ENCODE measurements at regions not wholly inside any gene's neighbourhood (a gene's known extent, or its start where the extent isn't known, plus 50 kb on each side); places are given as distances from the start of the nearest gene placed in this dataset.

- POLR2A ChIA-PET: no interaction called here
- no peak overlapping the region for H3K4me3 ChIP-seq (ENCODE audit: control extremely low read depth in 1 of 5, extremely low read depth in 1 of 5, insufficient read depth in 1 of 5, low read depth in 2 of 5, low read length in 4 of 5)
- no peaks in the 10 kb centered on the region for H3K36me3 ChIP-seq (replicated peaks in 1 of 2; ENCODE audit: control extremely low read depth in 1 of 2, control insufficient read depth in 1 of 2, extremely low read depth in 1 of 2, insufficient read depth in 2 of 2, low read length in 1 of 2)
- intact Hi-C loops (cut with micrococcal nuclease): no loop called here
- no peak overlapping the region for H2AFZ ChIP-seq (ENCODE audit: insufficient read depth, low read depth, low read length, poor library complexity, severe bottlenecking)
- no peak for ATAC-seq (ENCODE audit: low read depth)
- no peaks in the 10 kb centered on the region for H3K4me1 ChIP-seq (ENCODE audit: control insufficient read depth in 2 of 2, insufficient read depth in 2 of 2, low read length in 2 of 2)
- H3K9ac ChIP-seq (ENCODE audit: low read length): no peak overlapping the region
- no peak overlapping the region for H3K4me3 Mint-ChIP-seq
- no peak overlapping the region for H3K27ac ChIP-seq (ENCODE audit: low read length in 2 of 2)
- no peaks in the 10 kb centered on the region for H3K9me3 ChIP-seq (ENCODE audit: control extremely low read depth in 1 of 3, control insufficient read depth in 2 of 3, insufficient read depth in 1 of 3, low read length in 2 of 3)
- H3K79me2 ChIP-seq (ENCODE audit: control insufficient read depth, insufficient read depth, low read length): no peaks in the 10 kb centered on the region
- no CpG with 5 or more reads among the region's 2 CpGs for WGBS (ENCODE audit: insufficient coverage)
- H3K4me1 Mint-ChIP-seq: no peaks in the 10 kb centered on the region
- H3K9me3 Mint-ChIP-seq (ENCODE audit: insufficient read depth): no peaks in the 10 kb centered on the region
- CTCF ChIA-PET: no interaction called here
- peaks cover 3% of the 10 kb centered on the region for H3K27me3 Mint-ChIP-seq
- no peak for DNase-seq
- no peak overlapping the region for H3K4me2 ChIP-seq (replicated peaks; ENCODE audit: low read depth, low read length, poor library complexity, severe bottlenecking)
- TF ChIP-seq CTCF (IDR thresholded peaks at IDR 0.05): no peak
- TF ChIP-seq EZH2 (IDR thresholded peaks at IDR 0.05; ENCODE audit: borderline replicate concordance, insufficient read depth, low read depth, low read length, poor library complexity, severe bottlenecking): no peak
- H3K27me3 ChIP-seq (replicated peaks in 1 of 4; ENCODE audit: control extremely low read depth in 1 of 4, control insufficient read depth in 3 of 4, insufficient read depth in 4 of 4, low read length in 3 of 4): no peaks in the 10 kb centered on the region
- H3K27ac Mint-ChIP-seq: no peak overlapping the region
- H4K20me1 ChIP-seq (ENCODE audit: control insufficient read depth, insufficient read depth, low read length, poor library complexity, severe bottlenecking): no peaks in the 10 kb centered on the region
Observed at GRCh38 chr10:44684661-44685060, 226.5 kb upstream of the TMEM72 start.

GRCh38 chr10:44685220-44685619, 225.9 kb upstream of the TMEM72 start:
- H3K27me3 ChIP-seq (replicated peaks in 1 of 4; ENCODE audit: control extremely low read depth in 1 of 4, control insufficient read depth in 3 of 4, insufficient read depth in 4 of 4, low read length in 3 of 4): no peaks in the 10 kb centered on the region
- no peak overlapping the region for H2AFZ ChIP-seq (ENCODE audit: insufficient read depth, low read depth, low read length, poor library complexity, severe bottlenecking)
- H3K36me3 ChIP-seq (replicated peaks in 1 of 2; ENCODE audit: control extremely low read depth in 1 of 2, control insufficient read depth in 1 of 2, extremely low read depth in 1 of 2, insufficient read depth in 2 of 2, low read length in 1 of 2): no peaks in the 10 kb centered on the region
- H3K4me3 ChIP-seq (ENCODE audit: control extremely low read depth in 1 of 5, extremely low read depth in 1 of 5, insufficient read depth in 1 of 5, low read depth in 2 of 5, low read length in 4 of 5): no peak overlapping the region
- TF ChIP-seq CTCF (IDR thresholded peaks at IDR 0.05) (no peak), EZH2 (IDR thresholded peaks at IDR 0.05; ENCODE audit: borderline replicate concordance, insufficient read depth, low read depth, low read length, poor library complexity, severe bottlenecking) (no peak)
- CTCF ChIA-PET: no interaction called here
- H3K27ac Mint-ChIP-seq: no peak overlapping the region
- H4K20me1 ChIP-seq (ENCODE audit: control insufficient read depth, insufficient read depth, low read length, poor library complexity, severe bottlenecking): no peaks in the 10 kb centered on the region
- no peak overlapping the region for H3K4me3 Mint-ChIP-seq
- H3K9ac ChIP-seq (ENCODE audit: low read length): no peak overlapping the region
- POLR2A ChIA-PET: no interaction called here
- no peak overlapping the region for H3K4me2 ChIP-seq (replicated peaks; ENCODE audit: low read depth, low read length, poor library complexity, severe bottlenecking)
- no peaks in the 10 kb centered on the region for H3K4me1 ChIP-seq (ENCODE audit: control insufficient read depth in 2 of 2, insufficient read depth in 2 of 2, low read length in 2 of 2)
- H3K27me3 Mint-ChIP-seq: peaks cover 3% of the 10 kb centered on the region
- intact Hi-C loops (cut with micrococcal nuclease): no loop called here
- H3K9me3 Mint-ChIP-seq (ENCODE audit: insufficient read depth): no peaks in the 10 kb centered on the region
- WGBS (ENCODE audit: insufficient coverage): 90% methylated on average over 5 of the region's 6 CpGs
- H3K9me3 ChIP-seq (ENCODE audit: control extremely low read depth in 1 of 3, control insufficient read depth in 2 of 3, insufficient read depth in 1 of 3, low read length in 2 of 3): no peaks in the 10 kb centered on the region
- DNase-seq: no peak
- ATAC-seq (ENCODE audit: low read depth): no peak
- no peaks in the 10 kb centered on the region for H3K79me2 ChIP-seq (ENCODE audit: control insufficient read depth, insufficient read depth, low read length)
- no peak overlapping the region for H3K27ac ChIP-seq (ENCODE audit: low read length in 2 of 2)
- H3K4me1 Mint-ChIP-seq: no peaks in the 10 kb centered on the region

Measured in B cell (primary cell).